Keratinocyte (primary cell): ENCODE measurements at regions not wholly inside any gene's neighbourhood (a gene's known extent, or its start where the extent isn't known, plus 50 kb on each side); places are given as distances from the start of the nearest gene placed in this dataset.

Experiments
- DNase-seq: peaks from one replicate; pipeline ENCODE4 v3.0.0-alpha.2; 2011; ENCODE audit warnings: low read depth, missing footprints, low spot score
- FAIRE-seq: peaks from 2 replicates; lab custom pipeline; 2011; peaks lifted over from hg19 to GRCh38; lab: Jason Lieb, UNC
- H2AFZ ChIP-seq: 2 replicates; pipeline ENCODE4 v1.6.0; 2012; ENCODE audit warnings: low read length, control low read depth, inconsistent platforms; ENCODE audit not compliant: control insufficient read depth
- H3K27ac ChIP-seq: 2 replicates; pipeline ENCODE4 v1.5.1; 2011; ENCODE audit warnings: low read length; ENCODE audit not compliant: control insufficient read depth, insufficient read depth
- H3K27me3 ChIP-seq: 3 replicates; pipeline ENCODE4 v1.6.0; 2011; ENCODE audit warnings: low read length; ENCODE audit not compliant: control insufficient read depth, insufficient read depth; ENCODE audit errors: extremely low read depth
- H3K36me3 ChIP-seq, 2 experiments: 2 replicates in 1 of 2; 3 replicates in 1 of 2; pipeline ENCODE4 v1.5.1; 2011; ENCODE audit warnings: low read length in 2 of 2, mild to moderate bottlenecking in 1 of 2; ENCODE audit not compliant: control insufficient read depth in 2 of 2, insufficient read depth in 2 of 2; ENCODE audit errors: extremely low read depth in 1 of 2
- H3K4me1 ChIP-seq: 3 replicates; pipeline ENCODE4 v1.5.1; 2011; ENCODE audit warnings: low read length; ENCODE audit not compliant: control insufficient read depth, insufficient read depth; ENCODE audit errors: extremely low read depth
- H3K4me2 ChIP-seq: 3 replicates; pipeline ENCODE4 v1.6.0; 2011; ENCODE audit warnings: low read depth, low read length; ENCODE audit not compliant: control insufficient read depth, insufficient read depth; ENCODE audit errors: extremely low read depth
- H3K4me3 ChIP-seq, 3 experiments: fragments of 200-600 bp in 1 of 3; sonication (generic) in 1 of 3; 2 replicates in 2 of 3; 3 replicates in 1 of 3; pipeline ENCODE4 v1.5.1; 2011 to 2016; ENCODE audit warnings: low read length in 3 of 3, mild to moderate bottlenecking in 3 of 3, control low read depth in 2 of 3, inconsistent platforms in 1 of 3, low read depth in 1 of 3, mixed read lengths in 1 of 3, mixed run types in 1 of 3, moderate library complexity in 1 of 3; ENCODE audit not compliant: control insufficient read depth in 2 of 3, insufficient read depth in 2 of 3; ENCODE audit errors: extremely low read depth in 1 of 3
- H3K79me2 ChIP-seq: 2 replicates; pipeline ENCODE4 v1.6.0; 2012; ENCODE audit warnings: low read length; ENCODE audit not compliant: control insufficient read depth, insufficient read depth
- H3K9ac ChIP-seq: 3 replicates; pipeline ENCODE4 v1.6.0; 2011; ENCODE audit warnings: low read length; ENCODE audit not compliant: control insufficient read depth, insufficient read depth; ENCODE audit errors: extremely low read depth
- H3K9me1 ChIP-seq: 3 replicates; pipeline ENCODE4 v1.6.0; 2011; ENCODE audit warnings: low read length; ENCODE audit not compliant: control insufficient read depth, insufficient read depth; ENCODE audit errors: extremely low read depth
- H3K9me3 ChIP-seq: 2 replicates; pipeline ENCODE4 v1.5.1; 2012; ENCODE audit warnings: low read depth, low read length; ENCODE audit not compliant: control insufficient read depth
- H4K20me1 ChIP-seq: 3 replicates; pipeline ENCODE4 v1.6.0; 2011; ENCODE audit warnings: low read length; ENCODE audit not compliant: control insufficient read depth, insufficient read depth; ENCODE audit errors: extremely low read depth
- EZH2 ChIP-seq: IDR thresholded peaks from one replicate; pipeline ENCODE4 v1.6.1; 2012; ENCODE audit warnings: inconsistent platforms, mild to moderate bottlenecking, low read length, moderate library complexity
- dilution Hi-C: fragments of 300-500 bp; cut with MboI; formaldehyde crosslinking; loops from one replicate; pipeline ENCODE4 v1.7.0; 2020; ENCODE audit warnings: low sequenced_read_pairs; ENCODE audit not compliant: extremely low pct_ligation_motif_present
- TF ChIP-seq, protein P1 (sequence below), 3 experiments: IDR thresholded peaks in 1 of 3; conservative IDR thresholded peaks in 1 of 3; optimal IDR thresholded peaks in 1 of 3; 2 replicates in 2 of 3; 3 replicates in 1 of 3; pipeline versions ENCODE3 to v1.5.1; 2011; ENCODE audit warnings: low read length in 3 of 3, mild to moderate bottlenecking in 3 of 3, moderate library complexity in 2 of 3, control low read depth in 1 of 3, inconsistent platforms in 1 of 3; ENCODE audit not compliant: insufficient read depth in 2 of 3; ENCODE audit errors: extremely low read depth in 1 of 3

DNA sequence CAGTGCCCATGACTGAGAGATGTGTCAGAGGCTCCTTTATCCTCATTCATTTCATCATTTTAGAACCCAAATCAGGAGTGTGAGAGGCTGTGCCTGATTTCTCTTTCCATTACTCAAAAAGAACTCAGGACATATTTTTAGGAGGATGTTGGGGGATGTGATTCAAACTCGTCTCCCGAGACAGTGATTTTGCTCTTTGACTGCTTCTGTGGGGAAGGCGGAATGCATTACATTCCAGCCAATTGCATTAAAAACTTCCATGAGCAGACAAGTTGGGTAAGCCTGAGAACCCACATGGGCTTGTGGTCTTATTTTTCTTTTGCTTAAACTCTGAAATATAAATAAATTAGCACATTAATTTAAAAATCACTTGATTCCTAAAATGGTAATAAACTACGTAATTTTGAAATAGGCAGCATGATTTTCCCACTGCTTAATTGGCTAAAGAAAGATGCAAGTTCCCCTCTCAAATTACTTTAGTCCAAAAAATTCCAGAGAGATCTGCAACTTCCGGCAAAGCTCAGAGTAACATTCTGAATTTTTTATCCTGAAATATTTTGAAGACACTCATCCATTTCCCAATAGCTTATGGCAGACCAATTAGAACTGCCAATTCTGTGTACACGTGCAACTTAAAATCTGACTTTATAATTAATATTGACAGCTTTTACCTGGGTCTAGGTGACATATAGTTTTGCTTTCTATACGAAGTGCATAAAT lies 185.6 kb downstream of the C7orf25 start:
- Histone ChIP-seq H2AFZ (no peak overlapping the region), H3K4me1 (no peaks in the 10 kb centered on the region), H3K4me3 (no peak overlapping the region), H3K9me1 (no peaks in the 10 kb centered on the region), H4K20me1 (no peaks in the 10 kb centered on the region), H3K9ac (no peak overlapping the region), H3K27me3 (no peaks in the 10 kb centered on the region), H3K9me3 (no peaks in the 10 kb centered on the region), H3K4me2 (no peak overlapping the region), H3K79me2 (no peaks in the 10 kb centered on the region), H3K36me3 (no peaks in the 10 kb centered on the region), H3K27ac (no peak overlapping the region)
- dilution Hi-C loops: no loop called here
- DNase-seq (no peak), FAIRE-seq (no peak)
- TF ChIP-seq, protein P1, sequence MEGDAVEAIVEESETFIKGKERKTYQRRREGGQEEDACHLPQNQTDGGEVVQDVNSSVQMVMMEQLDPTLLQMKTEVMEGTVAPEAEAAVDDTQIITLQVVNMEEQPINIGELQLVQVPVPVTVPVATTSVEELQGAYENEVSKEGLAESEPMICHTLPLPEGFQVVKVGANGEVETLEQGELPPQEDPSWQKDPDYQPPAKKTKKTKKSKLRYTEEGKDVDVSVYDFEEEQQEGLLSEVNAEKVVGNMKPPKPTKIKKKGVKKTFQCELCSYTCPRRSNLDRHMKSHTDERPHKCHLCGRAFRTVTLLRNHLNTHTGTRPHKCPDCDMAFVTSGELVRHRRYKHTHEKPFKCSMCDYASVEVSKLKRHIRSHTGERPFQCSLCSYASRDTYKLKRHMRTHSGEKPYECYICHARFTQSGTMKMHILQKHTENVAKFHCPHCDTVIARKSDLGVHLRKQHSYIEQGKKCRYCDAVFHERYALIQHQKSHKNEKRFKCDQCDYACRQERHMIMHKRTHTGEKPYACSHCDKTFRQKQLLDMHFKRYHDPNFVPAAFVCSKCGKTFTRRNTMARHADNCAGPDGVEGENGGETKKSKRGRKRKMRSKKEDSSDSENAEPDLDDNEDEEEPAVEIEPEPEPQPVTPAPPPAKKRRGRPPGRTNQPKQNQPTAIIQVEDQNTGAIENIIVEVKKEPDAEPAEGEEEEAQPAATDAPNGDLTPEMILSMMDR (optimal IDR thresholded peaks at IDR 0.05 in 1 of 3, IDR thresholded peaks at IDR 0.05 in 1 of 3, conservative IDR thresholded peaks at IDR 0.05 in 1 of 3; ENCODE audit: extremely low read depth in 1 of 3, insufficient read depth in 2 of 3, low read length in 3 of 3): no peak
- no peak for TF ChIP-seq EZH2

DNA sequence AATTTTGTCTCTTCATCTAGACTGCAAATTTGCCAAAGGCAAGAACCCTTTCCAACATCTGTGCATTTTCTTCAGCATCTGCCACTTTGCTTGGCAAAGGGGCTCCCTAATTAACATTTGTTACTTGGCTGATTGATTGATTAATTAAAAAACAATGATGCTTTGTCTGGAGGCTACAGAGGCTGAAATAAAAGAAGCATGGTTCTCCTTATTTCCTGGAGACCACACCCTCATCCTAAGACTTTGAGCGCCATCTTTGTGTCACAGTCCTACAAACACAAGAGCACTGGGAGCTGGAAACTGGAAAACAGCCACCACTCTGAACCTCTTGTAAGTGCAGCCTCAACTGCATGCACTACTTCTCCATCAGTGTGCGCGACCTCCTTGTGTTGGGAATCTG lies 189.2 kb downstream of the C7orf25 start:
- dilution Hi-C loops: no loop called here
- no peaks in the 10 kb centered on the region for H4K20me1 ChIP-seq
- H3K4me2 ChIP-seq: no peak overlapping the region
- FAIRE-seq: no peak
- no peaks in the 10 kb centered on the region for H3K36me3 ChIP-seq
- no peak for DNase-seq
- no peak overlapping the region for H3K27ac ChIP-seq
- peaks cover 3% of the 10 kb centered on the region for H3K27me3 ChIP-seq
- H3K9me1 ChIP-seq: no peaks in the 10 kb centered on the region
- H2AFZ ChIP-seq: no peak overlapping the region
- no peaks in the 10 kb centered on the region for H3K4me1 ChIP-seq
- TF ChIP-seq, protein P1 (optimal IDR thresholded peaks at IDR 0.05 in 1 of 3, IDR thresholded peaks at IDR 0.05 in 1 of 3, conservative IDR thresholded peaks at IDR 0.05 in 1 of 3; ENCODE audit: extremely low read depth in 1 of 3, insufficient read depth in 2 of 3, low read length in 3 of 3): no peak
- TF ChIP-seq EZH2: no peak
- no peak overlapping the region for H3K9ac ChIP-seq
- no peaks in the 10 kb centered on the region for H3K79me2 ChIP-seq
- no peaks in the 10 kb centered on the region for H3K9me3 ChIP-seq
- no peak overlapping the region for H3K4me3 ChIP-seq
